SH-SY5Y (cell line): ENCODE measurements at regions not wholly inside any gene's neighbourhood (a gene's known extent, or its start where the extent isn't known, plus 50 kb on each side); places are given as distances from the start of the nearest gene placed in this dataset.

ENCODE experiments used
- GATA2 ChIP-seq: IDR thresholded peaks from 2 replicates; pipeline ENCODE4 v1.6.1; 2011; ENCODE audit warnings: mild to moderate bottlenecking, low read depth, low read length
- GATA3 ChIP-seq: IDR thresholded peaks from 2 replicates; pipeline ENCODE4 v1.6.1; 2011; ENCODE audit warnings: low read depth, mild to moderate bottlenecking, low read length, moderate library complexity

GRCh38 chr10:21217107-21217506, 308.4 kb downstream of the SKIDA1 start:
- no peak for TF ChIP-seq GATA3
- TF ChIP-seq GATA2 = no peak
